ENCODE measurements at regions not wholly inside any gene's neighbourhood (a gene's known extent, or its start where the extent isn't known, plus 50 kb on each side); places are given as distances from the start of the nearest gene placed in this dataset.
A peak's percentile ranks its signal among the peaks of the same experiment; 100 is the strongest.

- no peak for DNase-seq
These were observed 352.4 kb downstream of the KIF16B start for GRCh38 chr20:16220826-16221225.

GRCh38 chr20:16219182-16219581 lies 354.1 kb downstream of the KIF16B start:
- DNase-seq: no peak

- DNase-seq: no peak
These were observed 356.4 kb downstream of the KIF16B start for GRCh38 chr20:16216914-16217230.

GRCh38 chr20:16216227-16216913 lies 356.9 kb downstream of the KIF16B start:
- no peak for DNase-seq

GRCh38 chr20:16215041-16215440 lies 358.2 kb downstream of the KIF16B start:
- no peak for DNase-seq

- DNase-seq: no peak
These were observed 360.5 kb downstream of the KIF16B start for GRCh38 chr20:16212790-16213189.

- DNase-seq: no peak
These were observed 363.3 kb downstream of the KIF16B start for GRCh38 chr20:16209951-16210361.

GRCh38 chr20:16209357-16209756 lies 363.9 kb downstream of the KIF16B start:
- no peak for DNase-seq

GRCh38 chr20:16208443-16208842 lies 364.8 kb downstream of the KIF16B start:
- DNase-seq: no peak

- DNase-seq: no peak
These were observed 366.4 kb downstream of the KIF16B start for GRCh38 chr20:16206817-16207216.

GRCh38 chr20:16205507-16205906 lies 367.7 kb downstream of the KIF16B start:
- DNase-seq: no peak

- DNase-seq: no peak
These were observed 370.2 kb downstream of the KIF16B start for GRCh38 chr20:16203096-16203495.

- no peak for DNase-seq
These were observed 372.1 kb downstream of the KIF16B start for GRCh38 chr20:16201191-16201590.

- DNase-seq: no peak
These were observed 375.6 kb downstream of the KIF16B start for GRCh38 chr20:16197696-16198095.

- no peak for DNase-seq
These were observed 377.6 kb downstream of the KIF16B start for GRCh38 chr20:16195671-16196070.

- no peak for DNase-seq
These were observed 378.5 kb downstream of the KIF16B start for GRCh38 chr20:16194617-16195360.

GRCh38 chr20:16191496-16191895 lies 381.8 kb downstream of the KIF16B start:
- DNase-seq: peak; percentile 18

GRCh38 chr20:16189371-16189770 lies 383.9 kb downstream of the KIF16B start:
- DNase-seq: no peak

- no peak for DNase-seq
These were observed 385.2 kb downstream of the KIF16B start for GRCh38 chr20:16187956-16188616.

GRCh38 chr20:16179919-16180318 lies 393.3 kb downstream of the KIF16B start:
- peak; percentile 10 for DNase-seq

- no peak for DNase-seq
These were observed 393.9 kb downstream of the KIF16B start for GRCh38 chr20:16179371-16179770.

GRCh38 chr20:16178546-16179135 lies 394.6 kb downstream of the KIF16B start:
- DNase-seq: no peak

- DNase-seq: no peak
These were observed 397.8 kb downstream of the KIF16B start for GRCh38 chr20:16175322-16175961.

Measured in OCI-M1 (cell line).